ENCODE measurements at regions not wholly inside any gene's neighbourhood (a gene's known extent, or its start where the extent isn't known, plus 50 kb on each side); places are given as distances from the start of the nearest gene placed in this dataset.

GRCh38 chr22:26825960-26826935 lies 168.9 kb downstream of the MIAT start:
- TF ChIP-seq, protein P1, sequence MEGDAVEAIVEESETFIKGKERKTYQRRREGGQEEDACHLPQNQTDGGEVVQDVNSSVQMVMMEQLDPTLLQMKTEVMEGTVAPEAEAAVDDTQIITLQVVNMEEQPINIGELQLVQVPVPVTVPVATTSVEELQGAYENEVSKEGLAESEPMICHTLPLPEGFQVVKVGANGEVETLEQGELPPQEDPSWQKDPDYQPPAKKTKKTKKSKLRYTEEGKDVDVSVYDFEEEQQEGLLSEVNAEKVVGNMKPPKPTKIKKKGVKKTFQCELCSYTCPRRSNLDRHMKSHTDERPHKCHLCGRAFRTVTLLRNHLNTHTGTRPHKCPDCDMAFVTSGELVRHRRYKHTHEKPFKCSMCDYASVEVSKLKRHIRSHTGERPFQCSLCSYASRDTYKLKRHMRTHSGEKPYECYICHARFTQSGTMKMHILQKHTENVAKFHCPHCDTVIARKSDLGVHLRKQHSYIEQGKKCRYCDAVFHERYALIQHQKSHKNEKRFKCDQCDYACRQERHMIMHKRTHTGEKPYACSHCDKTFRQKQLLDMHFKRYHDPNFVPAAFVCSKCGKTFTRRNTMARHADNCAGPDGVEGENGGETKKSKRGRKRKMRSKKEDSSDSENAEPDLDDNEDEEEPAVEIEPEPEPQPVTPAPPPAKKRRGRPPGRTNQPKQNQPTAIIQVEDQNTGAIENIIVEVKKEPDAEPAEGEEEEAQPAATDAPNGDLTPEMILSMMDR (IDR thresholded peaks at IDR 0.05; ENCODE audit: insufficient read depth, low read depth, low read length): no peak
- DNase-seq (ENCODE audit: low read depth): no peak

DNA sequence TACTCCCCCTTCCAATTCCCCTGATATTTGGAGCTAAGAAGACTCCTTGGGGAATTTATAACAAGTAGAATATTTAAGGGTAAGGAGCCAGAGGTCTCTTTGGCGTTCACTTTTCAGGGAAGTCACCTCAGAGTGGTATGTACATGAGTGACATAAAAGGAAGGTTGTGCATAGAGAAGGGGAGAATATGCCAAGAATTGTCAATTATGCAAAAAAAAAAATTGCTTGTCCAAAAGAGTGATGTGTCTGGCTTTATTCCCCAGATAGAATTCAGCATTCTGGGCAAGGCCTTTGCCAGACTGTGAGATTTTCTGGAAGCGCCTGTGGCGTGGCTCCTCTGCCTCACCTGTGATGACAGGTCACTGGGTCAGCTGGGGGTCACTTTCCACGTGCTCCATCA lies 170.2 kb downstream of the MIAT start:
- no peak overlapping the region for H3K4me3 ChIP-seq (ENCODE audit: low read depth, low read length)
- DNase-seq (ENCODE audit: low read depth): no peak
- TF ChIP-seq, protein P1 (IDR thresholded peaks at IDR 0.05; ENCODE audit: insufficient read depth, low read depth, low read length): no peak

More at GRCh38 chr22:26825960-26826935, 168.9 kb downstream of the MIAT start:
- H3K4me3 ChIP-seq (ENCODE audit: low read depth, low read length): no peak overlapping the region

- TF ChIP-seq, protein P1 (IDR thresholded peaks at IDR 0.05; ENCODE audit: insufficient read depth, low read depth, low read length): no peak
- no peak for DNase-seq (ENCODE audit: low read depth)
- no peak overlapping the region for H3K4me3 ChIP-seq (ENCODE audit: low read depth, low read length)
Measured at GRCh38 chr22:26828311-26828710, 170.9 kb downstream of the MIAT start.

GRCh38 chr22:26830837-26831236 lies 173.4 kb downstream of the MIAT start:
- TF ChIP-seq, protein P1 (IDR thresholded peaks at IDR 0.05; ENCODE audit: insufficient read depth, low read depth, low read length): no peak
- H3K4me3 ChIP-seq (ENCODE audit: low read depth, low read length): no peak overlapping the region
- no peak for DNase-seq (ENCODE audit: low read depth)

- DNase-seq (ENCODE audit: low read depth): no peak
- TF ChIP-seq, protein P1 (IDR thresholded peaks at IDR 0.05; ENCODE audit: insufficient read depth, low read depth, low read length): no peak
- H3K4me3 ChIP-seq (ENCODE audit: low read depth, low read length): no peak overlapping the region
Measured at GRCh38 chr22:26835023-26835422, 177.6 kb downstream of the MIAT start.

DNA sequence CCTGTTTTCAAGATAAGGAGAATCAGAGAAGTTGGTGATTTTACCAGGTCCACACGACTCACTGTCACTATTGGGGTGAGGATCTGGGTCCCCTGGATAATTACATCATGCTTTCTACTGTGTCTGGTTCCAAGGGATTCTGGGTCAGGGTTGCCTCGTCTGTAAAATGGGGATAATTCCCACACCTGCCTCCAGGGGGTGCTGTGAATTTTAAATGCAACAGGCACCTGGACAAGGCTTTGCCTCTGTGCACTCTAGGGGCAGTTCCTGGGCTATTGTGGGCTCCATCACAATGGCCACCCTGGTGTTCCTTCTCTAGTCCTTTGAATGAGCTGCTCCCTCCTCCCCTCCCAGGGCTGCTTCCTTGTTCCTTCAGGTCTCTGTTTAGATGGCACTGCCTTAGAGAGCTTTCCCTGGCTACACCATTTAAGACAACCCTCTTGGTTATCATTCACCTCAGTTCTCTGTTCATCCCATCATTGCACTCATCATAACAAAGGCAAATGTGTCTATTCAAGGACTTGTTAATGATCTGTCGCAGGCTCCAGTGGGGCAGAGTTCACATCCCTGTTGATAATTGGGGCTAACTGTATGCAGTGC lies 178.6 kb downstream of the MIAT start:
- no peak overlapping the region for H3K4me3 ChIP-seq (ENCODE audit: low read depth, low read length)
- TF ChIP-seq, protein P1 (IDR thresholded peaks at IDR 0.05; ENCODE audit: insufficient read depth, low read depth, low read length): peak; percentile 69
- peak; percentile 37 for DNase-seq (ENCODE audit: low read depth)

Data from fibroblast of villous mesenchyme (primary cell).